Caco-2 (cell line): ENCODE measurements at regions not wholly inside any gene's neighbourhood (a gene's known extent, or its start where the extent isn't known, plus 50 kb on each side); places are given as distances from the start of the nearest gene placed in this dataset.

ENCODE experiments used
- BruUV-seq: library from RNA; stranded (reverse); fragments of 400-500 nt; replicated peaks from 2 replicates; lab custom pipeline; 2021; lab: Mats Ljungman, UMichigan
- CTCF ChIA-PET: fragments of 300-600 bp; sonication (Branson Sonifier 250); formaldehyde crosslinking; loops from one replicate; lab custom pipeline; 2022; ENCODE audit warnings: antibody characterized with exemption; lab: Charles Lee
- POLR2A ChIA-PET: fragments of 300-600 bp; sonication (Branson Sonifier 250); formaldehyde crosslinking; loops from one replicate; lab custom pipeline; 2022; ENCODE audit warnings: antibody characterized with exemption; lab: Charles Lee
- DNase-seq, 2 experiments: peaks; one replicate each; pipeline versions ENCODE4 v3.0.0 to v3.0.0-alpha.2; 2020 to 2022
- H3K27me3 ChIP-seq: replicated peaks from 2 replicates; pipeline ENCODE4 v1.6.0; 2011; ENCODE audit warnings: low read length; ENCODE audit not compliant: control insufficient read depth, insufficient read depth
- H3K36me3 ChIP-seq: 2 replicates; pipeline ENCODE4 v1.5.1; 2011; ENCODE audit warnings: low read length; ENCODE audit not compliant: control insufficient read depth, insufficient read depth
- H3K4me1 ChIP-seq: fragments of 250-450 bp; sonication (Bioruptor Pico); 2 replicates; pipeline ENCODE4 v1.5.1; 2020; ENCODE audit warnings: mild to moderate bottlenecking
- H3K4me3 ChIP-seq: 2 replicates; pipeline ENCODE4 v1.5.1; 2011; ENCODE audit warnings: low read depth, mild to moderate bottlenecking, control low read depth, low read length
- H3K9me3 ChIP-seq: fragments of 250-450 bp; sonication (Bioruptor Pico); 2 replicates; pipeline ENCODE4 v1.5.1; 2020; ENCODE audit warnings: mild to moderate bottlenecking, moderate library complexity
- H3K27ac Mint-ChIP-seq: one replicate; pipeline ENCODE4 v1.8.0; 2022; ENCODE audit warnings: mixed read lengths; ENCODE audit not compliant: unreplicated experiment
- H3K27me3 Mint-ChIP-seq: one replicate; pipeline ENCODE4 v1.8.0; 2022; ENCODE audit warnings: mixed read lengths; ENCODE audit not compliant: insufficient read depth, unreplicated experiment
- H3K36me3 Mint-ChIP-seq: one replicate; pipeline ENCODE4 v1.8.0; 2022; ENCODE audit warnings: mild to moderate bottlenecking, mixed read lengths; ENCODE audit not compliant: insufficient read depth, unreplicated experiment
- H3K4me1 Mint-ChIP-seq: one replicate; pipeline ENCODE4 v1.8.0; 2022; ENCODE audit warnings: low read depth, mixed read lengths; ENCODE audit not compliant: unreplicated experiment
- H3K4me3 Mint-ChIP-seq: one replicate; pipeline ENCODE4 v1.8.0; 2022; ENCODE audit warnings: mild to moderate bottlenecking, moderate library complexity, mixed read lengths; ENCODE audit not compliant: unreplicated experiment
- H3K9me3 Mint-ChIP-seq: one replicate; pipeline ENCODE4 v1.8.0; 2022; ENCODE audit warnings: mixed read lengths; ENCODE audit not compliant: unreplicated experiment
- CTCF ChIP-seq, 2 experiments: fragments of 200-600 bp in 1 of 2; IDR thresholded peaks; 1 replicate in 1 of 2; 2 replicates in 1 of 2; pipeline versions ENCODE4 v1.5.1 to v1.8.0; 2011 to 2022; ENCODE audit warnings: antibody characterized with exemption in 1 of 2, control low read depth in 1 of 2, inconsistent platforms in 1 of 2, low read depth in 1 of 2, low read length in 1 of 2, mild to moderate bottlenecking in 1 of 2, moderate library complexity in 1 of 2; ENCODE audit not compliant: insufficient read depth in 1 of 2, severe bottlenecking in 1 of 2, unreplicated experiment in 1 of 2
- intact Hi-C: fragments of 100-400 bp; cut with micrococcal nuclease; formaldehyde crosslinking; loops from one replicate; pipeline ENCODE4 v1.10.0; 2022; ENCODE audit not compliant: unreplicated experiment

GRCh38 chr3:72679540-72680198, 168.6 kb downstream of the SHQ1 start:
- no peaks in the 10 kb centered on the region for H3K27me3 Mint-ChIP-seq
- POLR2A ChIA-PET = no interaction called here
- no peak for DNase-seq

DNA sequence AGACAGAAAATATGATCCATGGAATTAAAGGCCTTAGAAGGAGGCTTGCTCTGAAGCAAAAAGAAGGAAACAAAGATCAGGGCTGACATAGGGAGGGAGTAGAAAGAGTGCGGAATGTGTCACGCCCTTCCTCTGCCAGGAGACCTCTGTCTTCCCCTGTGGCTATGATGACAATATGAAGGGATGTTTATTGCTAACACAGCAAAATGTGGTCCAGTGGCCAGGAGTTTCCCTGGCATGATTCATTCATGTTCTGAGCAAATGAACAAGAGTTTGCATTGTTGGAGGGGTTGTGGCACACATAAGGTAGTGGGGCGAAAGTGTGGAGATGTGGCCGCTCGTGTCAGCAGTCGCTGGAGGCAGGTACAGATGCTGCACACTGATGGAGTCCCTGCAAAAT, 169.4 kb downstream of the SHQ1 start:
- no peak for DNase-seq
- no peak for TF ChIP-seq CTCF (IDR thresholded peaks at IDR 0.05; ENCODE audit: insufficient read depth in 1 of 2, low read depth in 1 of 2, low read length in 1 of 2, severe bottlenecking in 1 of 2, unreplicated experiment in 1 of 2)
- H3K27me3 ChIP-seq = no peaks in the 10 kb centered on the region
- CTCF ChIA-PET = no interaction called here
- no peak overlapping the region for H3K27ac Mint-ChIP-seq
- H3K4me3 Mint-ChIP-seq = no peak overlapping the region
- BruUV-seq = no TSS peak
- peaks cover 11% of the 10 kb centered on the region for H3K4me1 ChIP-seq
- H3K4me1 Mint-ChIP-seq = peaks cover 18% of the 10 kb centered on the region
- no peaks in the 10 kb centered on the region for H3K27me3 Mint-ChIP-seq
- H3K4me3 ChIP-seq = no peak overlapping the region
- H3K9me3 Mint-ChIP-seq = no peaks in the 10 kb centered on the region
- intact Hi-C loops = no loop called here
- H3K36me3 Mint-ChIP-seq = no peaks in the 10 kb centered on the region
- H3K9me3 ChIP-seq = no peaks in the 10 kb centered on the region
- POLR2A ChIA-PET = no interaction called here
- H3K36me3 ChIP-seq = no peaks in the 10 kb centered on the region

More at GRCh38 chr3:72679540-72680198, 168.6 kb downstream of the SHQ1 start:
- H3K36me3 Mint-ChIP-seq = no peaks in the 10 kb centered on the region
- CTCF ChIA-PET = no interaction called here
- BruUV-seq = no TSS peak
- no peak overlapping the region for H3K4me3 Mint-ChIP-seq
- Histone ChIP-seq H3K36me3 (no peaks in the 10 kb centered on the region), H3K9me3 (no peaks in the 10 kb centered on the region), H3K4me1 (peaks cover 11% of the 10 kb centered on the region), H3K27me3 (no peaks in the 10 kb centered on the region), H3K4me3 (no peak overlapping the region)
- H3K4me1 Mint-ChIP-seq = peaks cover 18% of the 10 kb centered on the region
- intact Hi-C loops = no loop called here
- TF ChIP-seq CTCF (IDR thresholded peaks at IDR 0.05; ENCODE audit: insufficient read depth in 1 of 2, low read depth in 1 of 2, low read length in 1 of 2, severe bottlenecking in 1 of 2, unreplicated experiment in 1 of 2) = no peak
- no peaks in the 10 kb centered on the region for H3K9me3 Mint-ChIP-seq
- no peak overlapping the region for H3K27ac Mint-ChIP-seq

DNA sequence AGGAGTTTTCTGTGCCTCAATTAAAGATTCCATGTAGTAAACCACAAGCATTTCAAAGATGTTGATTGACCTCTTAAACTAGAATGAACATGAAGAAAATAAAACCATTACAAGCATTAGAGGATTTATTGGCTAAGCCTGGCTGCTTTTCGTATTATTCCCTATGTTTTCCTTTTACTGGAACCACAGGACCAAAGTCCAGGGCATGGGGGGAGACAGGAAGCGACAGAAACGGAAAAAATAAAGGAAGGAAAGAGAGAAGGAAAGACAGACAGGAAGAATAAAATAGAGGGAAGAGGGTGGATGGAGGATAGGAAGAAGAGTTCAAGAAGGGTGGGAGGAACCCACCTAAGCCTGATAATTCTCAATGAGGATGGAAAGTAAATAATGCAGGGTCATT, 169.9 kb downstream of the SHQ1 start:
- DNase-seq = no peak
- H3K9me3 ChIP-seq = no peaks in the 10 kb centered on the region
- H3K4me1 ChIP-seq = peaks cover 8% of the 10 kb centered on the region
- H3K4me3 ChIP-seq = no peak overlapping the region
- no peaks in the 10 kb centered on the region for H3K36me3 ChIP-seq
- Mint-ChIP-seq H3K27me3 (no peaks in the 10 kb centered on the region), H3K27ac (no peak overlapping the region), H3K9me3 (no peaks in the 10 kb centered on the region), H3K36me3 (no peaks in the 10 kb centered on the region), H3K4me1 (peaks cover 18% of the 10 kb centered on the region), H3K4me3 (no peak overlapping the region)
- intact Hi-C loops = no loop called here
- ChIA-PET CTCF (interaction anchor here (0.6 kb wide), 1 partner anchor 13 kb away, joined by 3 read pairs; no protein-coding TSS in a partner anchor), POLR2A (no interaction called here)
- H3K27me3 ChIP-seq = no peaks in the 10 kb centered on the region
- no peak for TF ChIP-seq CTCF (IDR thresholded peaks at IDR 0.05; ENCODE audit: insufficient read depth in 1 of 2, low read depth in 1 of 2, low read length in 1 of 2, severe bottlenecking in 1 of 2, unreplicated experiment in 1 of 2)
- BruUV-seq = no TSS peak
